Mesenchymal stem cell (in vitro differentiated cells and primary cell): ENCODE measurements at regions not wholly inside any gene's neighbourhood (a gene's known extent, or its start where the extent isn't known, plus 50 kb on each side); places are given as distances from the start of the nearest gene placed in this dataset.

Experiments used
- DNase-seq: peaks from one replicate; pipeline ENCODE4 v3.0.0-alpha.2; 2013
- H2AFZ ChIP-seq: one replicate; pipeline ENCODE4 v1.6.1; 2013; ENCODE audit warnings: low read depth, mild to moderate bottlenecking, control low read depth, inconsistent platforms, low read length, moderate library complexity
- H2AK5ac ChIP-seq: 2 replicates; pipeline ENCODE4 v1.6.1; 2013; ENCODE audit warnings: low read length, moderate library complexity, mild to moderate bottlenecking, inconsistent platforms; ENCODE audit not compliant: severe bottlenecking
- H2BK120ac ChIP-seq: one replicate; pipeline ENCODE4 v1.6.1; 2013; ENCODE audit warnings: low read depth, mild to moderate bottlenecking, inconsistent platforms, low read length, moderate library complexity
- H2BK12ac ChIP-seq, 2 experiments: one replicate each; pipeline ENCODE4 v1.6.1; 2013; ENCODE audit warnings: inconsistent platforms in 2 of 2, low read length in 2 of 2, mild to moderate bottlenecking in 2 of 2, moderate library complexity in 2 of 2, control low read depth in 1 of 2
- H2BK15ac ChIP-seq: one replicate; pipeline ENCODE4 v1.6.1; 2013; ENCODE audit warnings: mild to moderate bottlenecking, low read depth, inconsistent platforms; ENCODE audit not compliant: poor library complexity, severe bottlenecking
- H2BK5ac ChIP-seq: 2 replicates; pipeline ENCODE4 v1.6.1; 2013; ENCODE audit warnings: low read depth, mild to moderate bottlenecking, low read length, control low read depth, inconsistent platforms; ENCODE audit not compliant: poor library complexity, severe bottlenecking
- H3K14ac ChIP-seq, 2 experiments: one replicate each; pipeline ENCODE4 v1.6.1; 2013; ENCODE audit warnings: inconsistent platforms in 2 of 2, low read length in 2 of 2, control low read depth in 1 of 2, mild to moderate bottlenecking in 1 of 2, moderate library complexity in 1 of 2
- H3K18ac ChIP-seq, 2 experiments: one replicate each; pipeline ENCODE4 v1.6.1; 2013; ENCODE audit warnings: inconsistent platforms in 2 of 2, low read length in 2 of 2, control low read depth in 1 of 2, low read depth in 1 of 2, mild to moderate bottlenecking in 1 of 2
- H3K23ac ChIP-seq, 2 experiments: one replicate each; pipeline ENCODE4 v1.6.1; 2013; ENCODE audit warnings: inconsistent platforms in 2 of 2, low read length in 2 of 2, mild to moderate bottlenecking in 2 of 2, moderate library complexity in 2 of 2, control low read depth in 1 of 2
- H3K27ac ChIP-seq: 2 replicates; pipeline ENCODE4 v1.5.1; 2013; ENCODE audit warnings: mild to moderate bottlenecking, moderate library complexity, low read length, control low read depth, inconsistent platforms; ENCODE audit not compliant: poor library complexity, severe bottlenecking
- H3K27me3 ChIP-seq, 2 experiments: 2 replicates each; pipeline versions ENCODE4 v1.6.1 to v1.7.0; 2013; ENCODE audit warnings: low read length in 2 of 2, mild to moderate bottlenecking in 2 of 2, moderate library complexity in 2 of 2, control low read depth in 1 of 2, inconsistent platforms in 1 of 2; ENCODE audit not compliant: control insufficient read depth in 1 of 2, insufficient read depth in 1 of 2
- H3K36me3 ChIP-seq, 2 experiments: 2 replicates each; pipeline versions ENCODE4 v1.6.1 to v1.7.0; 2013; ENCODE audit warnings: low read length in 2 of 2, control low read depth in 1 of 2, inconsistent platforms in 1 of 2, low read depth in 1 of 2, mild to moderate bottlenecking in 1 of 2; ENCODE audit not compliant: insufficient read depth in 2 of 2, control insufficient read depth in 1 of 2
- H3K4ac ChIP-seq, 2 experiments: one replicate each; pipeline ENCODE4 v1.6.1; 2013; ENCODE audit warnings: inconsistent platforms in 2 of 2, low read length in 2 of 2, mild to moderate bottlenecking in 2 of 2, moderate library complexity in 2 of 2, control low read depth in 1 of 2, low read depth in 1 of 2
- H3K4me1 ChIP-seq: 2 replicates; pipeline ENCODE4 v1.6.1; 2013; ENCODE audit warnings: low read depth, low read length, control low read depth; ENCODE audit not compliant: control insufficient read depth, insufficient read depth
- H3K4me2 ChIP-seq: 2 replicates; pipeline ENCODE4 v1.6.1; 2013; ENCODE audit warnings: low read length, mild to moderate bottlenecking, inconsistent platforms; ENCODE audit not compliant: poor library complexity, severe bottlenecking
- H3K4me3 ChIP-seq, 2 experiments: 2 replicates each; pipeline versions ENCODE4 v1.5.1 to v1.7.0; 2013; ENCODE audit warnings: low read length in 2 of 2, mild to moderate bottlenecking in 2 of 2, control low read depth in 1 of 2, low read depth in 1 of 2; ENCODE audit not compliant: insufficient read depth in 1 of 2
- H3K79me1 ChIP-seq: replicated peaks from 2 replicates; pipeline ENCODE4 v1.6.1; 2013; ENCODE audit warnings: mild to moderate bottlenecking, control low read depth, low read length, inconsistent platforms; ENCODE audit not compliant: poor library complexity, severe bottlenecking
- H3K9ac ChIP-seq: 2 replicates; pipeline ENCODE4 v1.7.0; 2013; ENCODE audit warnings: mild to moderate bottlenecking, low read length, moderate library complexity
- H3K9me3 ChIP-seq: 2 replicates; pipeline ENCODE4 v1.7.0; 2013; ENCODE audit warnings: mild to moderate bottlenecking, low read length; ENCODE audit not compliant: control insufficient read depth
- H4K8ac ChIP-seq: one replicate; pipeline ENCODE4 v1.6.1; 2013; ENCODE audit warnings: inconsistent platforms, mild to moderate bottlenecking, low read length, moderate library complexity
- H4K91ac ChIP-seq: one replicate; pipeline ENCODE4 v1.6.1; 2013; ENCODE audit warnings: mild to moderate bottlenecking, low read length, inconsistent platforms
- WGBS: methylation state at CpG from one replicate; pipeline ENCODE4 v1.1.7; 2013; ENCODE audit warnings: mixed read lengths; 5-methylcytosine and 5-hydroxymethylcytosine counted together

DNA sequence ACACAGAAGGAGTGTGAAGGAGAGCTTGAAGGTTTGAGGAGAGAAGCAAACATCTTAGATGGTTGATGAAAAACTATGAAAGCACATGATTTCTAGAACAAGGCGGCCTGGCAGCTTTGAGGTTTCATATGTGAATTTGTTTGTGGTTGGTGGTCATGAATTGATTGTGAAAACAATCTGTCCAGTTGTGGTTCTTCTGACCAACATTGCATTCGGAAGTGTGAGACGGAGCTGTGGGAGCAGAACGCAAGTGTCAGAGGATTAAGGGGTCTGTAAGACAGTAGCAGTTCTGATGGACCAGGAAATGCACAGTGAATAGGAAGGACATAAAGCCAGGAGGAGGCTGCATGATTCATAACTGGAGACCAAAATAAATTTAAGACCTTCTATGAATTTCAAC is 594.6 kb downstream of the NXPH1 start:
- H3K4me2 ChIP-seq = no peak overlapping the region
- no peak for DNase-seq
- H3K27me3 ChIP-seq = no peaks in the 10 kb centered on the region
- no peak overlapping the region for H2BK5ac ChIP-seq
- peaks cover 25% of the 10 kb centered on the region for H3K9me3 ChIP-seq
- H3K79me1 ChIP-seq = no peaks in the 10 kb centered on the region
- no peaks in the 10 kb centered on the region for H3K36me3 ChIP-seq
- no peak overlapping the region for H2BK12ac ChIP-seq
- 99% methylated on average over 4 of the region's 4 CpGs for WGBS
- no peak overlapping the region for H2BK15ac ChIP-seq
- H2AFZ ChIP-seq = no peak overlapping the region
- H4K91ac ChIP-seq = no peak overlapping the region
- no peaks in the 10 kb centered on the region for H3K4me1 ChIP-seq
- no peak overlapping the region for H3K4ac ChIP-seq
- H2AK5ac ChIP-seq = no peak overlapping the region
- H3K27ac ChIP-seq = no peak overlapping the region
- H3K18ac ChIP-seq = no peak overlapping the region
- no peak overlapping the region for H4K8ac ChIP-seq
- H2BK120ac ChIP-seq = no peak overlapping the region
- no peak overlapping the region for H3K9ac ChIP-seq
- H3K14ac ChIP-seq = no peak overlapping the region
- no peak overlapping the region for H3K4me3 ChIP-seq
- no peak overlapping the region for H3K23ac ChIP-seq

DNA sequence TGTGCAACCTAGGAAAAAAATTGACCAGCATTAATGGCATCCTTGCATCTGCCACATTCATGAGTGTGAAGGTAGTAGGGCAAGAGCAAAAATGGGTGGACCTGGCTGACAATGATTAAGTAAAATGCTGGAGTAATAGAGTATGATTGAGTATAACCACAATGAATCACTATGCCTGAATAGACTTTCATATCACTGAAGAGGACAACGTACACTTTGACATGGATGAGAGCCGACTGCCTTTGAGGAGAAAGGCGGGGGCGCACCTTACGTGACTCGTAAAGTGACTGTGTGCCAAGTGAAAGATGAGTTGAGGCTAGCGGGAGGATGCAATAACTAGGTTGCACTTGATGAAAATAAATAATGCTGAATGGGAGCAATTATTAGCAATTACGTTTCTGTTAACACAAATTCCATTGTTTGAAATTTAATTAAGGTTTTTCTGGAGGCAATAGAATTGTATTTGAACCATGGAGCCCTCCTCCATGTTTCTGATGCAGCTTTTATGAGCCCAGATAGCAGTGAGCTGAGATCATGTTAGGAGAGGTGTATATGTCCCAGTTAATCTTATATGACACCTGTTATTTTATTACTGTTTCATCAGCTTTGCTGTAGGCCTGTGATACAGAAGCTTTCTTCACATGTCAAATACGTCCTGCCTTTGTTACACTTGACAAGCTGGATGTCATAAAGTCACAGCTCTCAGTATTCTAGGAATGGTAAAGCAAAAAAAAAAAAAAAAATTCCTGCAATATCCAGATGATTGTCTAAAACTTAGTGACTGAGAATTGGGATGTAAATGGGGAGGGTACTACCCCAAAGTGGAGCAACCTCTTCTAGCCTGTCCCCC is 596.5 kb downstream of the NXPH1 start:
- H3K4me3 ChIP-seq = no peak overlapping the region
- no peak overlapping the region for H3K27ac ChIP-seq
- no peak overlapping the region for H2AFZ ChIP-seq
- H3K36me3 ChIP-seq = no peaks in the 10 kb centered on the region
- H3K9ac ChIP-seq = no peak overlapping the region
- H2BK12ac ChIP-seq = no peak overlapping the region
- H3K4me2 ChIP-seq = no peak overlapping the region
- no peak overlapping the region for H4K91ac ChIP-seq
- no peak overlapping the region for H3K23ac ChIP-seq
- no peak overlapping the region for H4K8ac ChIP-seq
- WGBS = 85% methylated on average over 8 of the region's 9 CpGs
- no peak overlapping the region for H3K18ac ChIP-seq
- no peak overlapping the region for H3K14ac ChIP-seq
- H3K27me3 ChIP-seq = no peaks in the 10 kb centered on the region
- no peak overlapping the region for H3K4ac ChIP-seq
- no peak overlapping the region for H2AK5ac ChIP-seq
- H2BK15ac ChIP-seq = no peak overlapping the region
- H3K79me1 ChIP-seq = no peaks in the 10 kb centered on the region
- H2BK120ac ChIP-seq = no peak overlapping the region
- H2BK5ac ChIP-seq = no peak overlapping the region
- peaks cover 21% of the 10 kb centered on the region for H3K9me3 ChIP-seq
- DNase-seq = no peak
- H3K4me1 ChIP-seq = no peaks in the 10 kb centered on the region

GRCh38 chr7:9030976-9031375 is 597.6 kb downstream of the NXPH1 start:
- Histone ChIP-seq H3K4me2 (no peak overlapping the region), H3K4me3 (no peak overlapping the region), H3K9me3 (peaks cover 24% of the 10 kb centered on the region), H3K18ac (no peak overlapping the region), H4K8ac (no peak overlapping the region), H2BK120ac (no peak overlapping the region), H3K27ac (no peak overlapping the region), H3K4ac (no peak overlapping the region), H2BK12ac (no peak overlapping the region), H2AFZ (no peak overlapping the region), H3K79me1 (no peaks in the 10 kb centered on the region), H3K14ac (no peak overlapping the region), H2BK15ac (no peak overlapping the region), H3K27me3 (no peaks in the 10 kb centered on the region), H2BK5ac (no peak overlapping the region), H3K23ac (no peak overlapping the region), H3K9ac (no peak overlapping the region), H3K4me1 (no peaks in the 10 kb centered on the region), H4K91ac (no peak overlapping the region), H2AK5ac (no peak overlapping the region), H3K36me3 (no peaks in the 10 kb centered on the region)
- 89% methylated on average over 1 of the region's 2 CpGs for WGBS
- no peak for DNase-seq

DNA sequence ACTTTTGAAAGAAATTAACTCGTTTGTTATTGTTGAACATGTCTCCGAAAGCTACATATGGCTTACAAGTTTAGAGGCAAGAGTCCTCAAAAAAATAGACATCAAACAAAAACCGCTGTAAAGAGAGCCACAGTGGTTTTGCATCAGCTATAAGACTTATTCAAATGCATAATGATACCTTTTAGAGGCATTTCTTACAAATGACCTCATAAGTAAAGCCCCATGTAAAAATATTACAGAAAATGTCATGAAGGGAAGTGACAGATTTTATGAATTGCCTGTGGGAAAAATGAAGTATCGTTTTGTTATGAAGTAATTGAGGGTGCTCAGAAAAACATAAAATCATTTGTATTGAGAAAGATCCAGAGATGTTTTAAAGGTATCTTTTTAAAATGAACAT is 598.0 kb downstream of the NXPH1 start:
- no peaks in the 10 kb centered on the region for H3K4me1 ChIP-seq
- H2BK15ac ChIP-seq = no peak overlapping the region
- no peak overlapping the region for H3K23ac ChIP-seq
- H3K79me1 ChIP-seq = no peaks in the 10 kb centered on the region
- H3K9ac ChIP-seq = no peak overlapping the region
- no peaks in the 10 kb centered on the region for H3K36me3 ChIP-seq
- peaks cover 24% of the 10 kb centered on the region for H3K9me3 ChIP-seq
- no peak overlapping the region for H2AFZ ChIP-seq
- H3K27me3 ChIP-seq = no peaks in the 10 kb centered on the region
- no peak overlapping the region for H4K8ac ChIP-seq
- no peak overlapping the region for H2AK5ac ChIP-seq
- H2BK12ac ChIP-seq = no peak overlapping the region
- no peak overlapping the region for H4K91ac ChIP-seq
- WGBS = 83% methylated on average over 3 of the region's 4 CpGs
- no peak overlapping the region for H3K27ac ChIP-seq
- H3K4me2 ChIP-seq = no peak overlapping the region
- no peak overlapping the region for H3K4ac ChIP-seq
- no peak overlapping the region for H2BK5ac ChIP-seq
- no peak overlapping the region for H2BK120ac ChIP-seq
- H3K18ac ChIP-seq = no peak overlapping the region
- no peak overlapping the region for H3K14ac ChIP-seq
- no peak for DNase-seq
- no peak overlapping the region for H3K4me3 ChIP-seq
